SK-N-MC (cell line): ENCODE measurements at regions not wholly inside any gene's neighbourhood (a gene's known extent, or its start where the extent isn't known, plus 50 kb on each side); places are given as distances from the start of the nearest gene placed in this dataset.

Experiments
- DNase-seq: peaks from one replicate; pipeline ENCODE4 v3.0.0-alpha.2; 2011; ENCODE audit warnings: low read depth, low spot score
- H3K27ac ChIP-seq: fragments of 200-600 bp; sonication (generic); 2 replicates; pipeline ENCODE4 v1.5.1; 2016; ENCODE audit warnings: mixed run types
- H3K36me3 ChIP-seq: fragments of 200-600 bp; sonication (generic); 2 replicates; pipeline ENCODE4 v1.6.1; 2017; ENCODE audit warnings: antibody characterized with exemption, low read length, mixed read lengths; ENCODE audit not compliant: insufficient read depth
- H3K4me3 ChIP-seq: fragments of 200-600 bp; sonication (generic); 2 replicates; pipeline ENCODE4 v1.5.1; 2016
- H3K9ac ChIP-seq: fragments of 200-600 bp; sonication (generic); 2 replicates; pipeline ENCODE4 v1.8.0; 2017; ENCODE audit warnings: mixed run types, mixed read lengths; ENCODE audit not compliant: insufficient read length
- H3K9me3 ChIP-seq: fragments of 200-600 bp; sonication (generic); 2 replicates; pipeline ENCODE4 v1.6.1; 2017; ENCODE audit warnings: low read depth, mild to moderate bottlenecking, antibody characterized with exemption, low read length, moderate library complexity, mixed read lengths
- EZH2 ChIP-seq: fragments of 200-600 bp; sonication (generic); IDR thresholded peaks from one replicate; pipeline ENCODE4 v1.6.1; 2017; ENCODE audit warnings: antibody characterized with exemption
- FOXP2 ChIP-seq: optimal IDR thresholded peaks from 2 replicates; pipeline ENCODE3; 2011; ENCODE audit warnings: mild to moderate bottlenecking, moderate library complexity; ENCODE audit not compliant: insufficient read depth; ENCODE audit errors: extremely low read length, control extremely low read depth
- POLR2AphosphoS5 ChIP-seq: IDR thresholded peaks from 2 replicates; pipeline ENCODE4 v1.6.1; 2012; ENCODE audit warnings: mild to moderate bottlenecking, low read depth, low read length, borderline replicate concordance

DNA sequence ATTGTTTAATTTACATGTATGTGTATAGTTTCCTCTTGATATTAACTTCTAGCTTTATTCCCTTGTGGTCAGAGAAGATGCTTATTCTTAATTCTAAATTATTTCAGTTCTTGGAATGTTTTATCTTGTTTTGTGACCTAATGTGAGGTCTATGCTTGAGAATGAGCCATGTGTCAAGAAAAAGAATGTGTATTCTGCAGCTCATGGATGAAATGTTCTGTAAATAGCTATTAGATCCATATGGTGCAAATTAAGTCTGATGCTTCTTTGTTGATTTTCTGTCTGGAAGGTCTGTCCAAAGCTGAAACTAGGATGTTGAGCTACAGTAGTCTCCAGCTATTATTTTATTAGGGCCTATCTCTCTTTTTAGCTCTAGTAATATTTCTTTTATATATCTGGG lies 187.3 kb upstream of the RASGEF1B start:
- no peak for DNase-seq
- no peak overlapping the region for H3K9ac ChIP-seq
- no peak for TF ChIP-seq EZH2
- no peak for TF ChIP-seq FOXP2
- TF ChIP-seq POLR2AphosphoS5, result no peak
- H3K4me3 ChIP-seq, result no peak overlapping the region
- no peaks in the 10 kb centered on the region for H3K9me3 ChIP-seq
- no peaks in the 10 kb centered on the region for H3K36me3 ChIP-seq
- no peak overlapping the region for H3K27ac ChIP-seq

GRCh38 chr4:81652069-81652478 lies 180.4 kb upstream of the RASGEF1B start:
- H3K36me3 ChIP-seq, result no peaks in the 10 kb centered on the region
- H3K4me3 ChIP-seq, result no peak overlapping the region
- DNase-seq, result no peak
- H3K27ac ChIP-seq, result no peak overlapping the region
- no peak overlapping the region for H3K9ac ChIP-seq
- H3K9me3 ChIP-seq, result no peaks in the 10 kb centered on the region
- TF ChIP-seq POLR2AphosphoS5 (no peak), FOXP2 (no peak), EZH2 (no peak)

DNA sequence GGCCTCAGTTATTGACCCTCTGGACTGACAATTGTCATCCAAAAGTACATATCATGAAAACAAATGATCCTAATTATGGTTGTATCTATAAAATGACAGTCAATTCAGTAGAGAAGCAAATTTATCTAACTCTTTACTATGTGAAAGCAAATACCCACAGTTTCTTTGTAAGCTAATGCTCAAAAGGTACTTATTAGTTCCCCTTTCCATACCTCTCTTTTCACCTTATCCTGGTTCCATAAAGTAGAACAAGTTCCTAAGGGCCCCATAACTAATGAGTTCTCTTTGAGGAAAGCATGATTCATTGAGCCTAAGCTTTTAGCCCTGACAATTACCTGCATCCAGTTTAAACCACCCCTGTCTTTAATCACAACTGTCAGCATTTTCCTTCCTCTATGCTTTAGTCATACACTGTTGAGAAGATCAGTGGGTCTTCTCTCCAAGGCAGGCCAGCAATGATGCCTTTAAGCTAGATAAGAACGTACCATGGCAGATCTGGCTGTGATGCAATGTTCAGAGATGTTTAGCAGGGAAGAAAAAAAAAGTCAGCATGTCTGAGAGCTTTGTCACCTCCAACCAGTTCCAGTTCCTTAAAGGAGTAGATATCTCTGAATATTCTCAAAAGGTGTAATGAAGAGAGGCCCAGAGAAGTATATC lies 179.7 kb upstream of the RASGEF1B start:
- Histone ChIP-seq H3K27ac (no peak overlapping the region), H3K9ac (no peak overlapping the region), H3K4me3 (no peak overlapping the region), H3K36me3 (no peaks in the 10 kb centered on the region), H3K9me3 (no peaks in the 10 kb centered on the region)
- DNase-seq, result no peak
- TF ChIP-seq POLR2AphosphoS5 (no peak), EZH2 (no peak), FOXP2 (no peak)

GRCh38 chr4:81650606-81651242 lies 179.0 kb upstream of the RASGEF1B start:
- Histone ChIP-seq H3K36me3 (no peaks in the 10 kb centered on the region), H3K9me3 (no peaks in the 10 kb centered on the region), H3K9ac (no peak overlapping the region), H3K27ac (no peak overlapping the region), H3K4me3 (no peak overlapping the region)
- no peak for DNase-seq
- TF ChIP-seq FOXP2 (no peak), EZH2 (no peak), POLR2AphosphoS5 (no peak)

DNA sequence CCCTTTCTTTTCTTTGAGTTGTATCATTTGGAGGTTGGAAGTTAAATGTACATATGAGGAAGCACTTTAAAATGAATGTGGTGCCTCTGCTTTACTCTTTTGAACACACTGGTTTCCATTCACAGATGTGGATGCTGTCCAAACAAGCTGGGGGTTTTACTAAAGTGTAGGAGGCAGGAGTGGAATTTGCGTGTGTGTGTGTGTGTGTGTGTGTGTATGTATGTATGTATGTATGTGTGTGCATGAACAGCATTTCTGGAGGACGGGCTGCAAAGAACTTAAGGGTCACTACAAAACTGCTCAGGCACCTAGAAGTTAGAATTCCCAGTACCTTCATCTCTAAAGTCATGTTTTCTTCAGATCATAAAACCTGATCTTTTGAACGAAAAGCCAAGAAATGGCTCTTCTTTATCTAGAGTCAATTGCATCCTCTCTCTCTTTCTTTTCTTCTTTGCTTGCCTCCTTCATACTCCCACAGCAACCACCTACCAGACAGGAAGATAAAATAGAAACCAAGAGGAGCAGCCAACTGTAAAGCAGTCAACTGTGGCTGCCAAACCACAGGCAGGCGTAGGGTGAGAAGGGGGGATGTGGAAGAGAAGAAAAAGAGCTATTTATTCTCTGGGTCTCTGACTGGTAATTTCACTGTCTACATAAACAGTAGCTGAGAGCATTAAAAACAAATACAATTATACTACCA lies 177.0 kb upstream of the RASGEF1B start:
- H3K9me3 ChIP-seq, result no peaks in the 10 kb centered on the region
- H3K9ac ChIP-seq, result no peak overlapping the region
- H3K4me3 ChIP-seq, result no peak overlapping the region
- H3K27ac ChIP-seq, result no peak overlapping the region
- no peaks in the 10 kb centered on the region for H3K36me3 ChIP-seq
- DNase-seq, result no peak
- TF ChIP-seq EZH2 (no peak), FOXP2 (no peak), POLR2AphosphoS5 (no peak)

- H3K36me3 ChIP-seq, result no peaks in the 10 kb centered on the region
- TF ChIP-seq FOXP2 (no peak), POLR2AphosphoS5 (no peak), EZH2 (no peak)
- no peak overlapping the region for H3K4me3 ChIP-seq
- H3K9me3 ChIP-seq, result no peaks in the 10 kb centered on the region
- H3K27ac ChIP-seq, result no peak overlapping the region
- no peak for DNase-seq
- no peak overlapping the region for H3K9ac ChIP-seq
These were observed 175.7 kb upstream of the RASGEF1B start for GRCh38 chr4:81647388-81647787.

- H3K9me3 ChIP-seq, result no peaks in the 10 kb centered on the region
- no peaks in the 10 kb centered on the region for H3K36me3 ChIP-seq
- TF ChIP-seq EZH2, result no peak
- no peak for TF ChIP-seq POLR2AphosphoS5
- no peak for TF ChIP-seq FOXP2
- no peak overlapping the region for H3K9ac ChIP-seq
- no peak overlapping the region for H3K4me3 ChIP-seq
- no peak for DNase-seq
- no peak overlapping the region for H3K27ac ChIP-seq
These were observed 170.8 kb upstream of the RASGEF1B start for GRCh38 chr4:81642543-81642942.

- DNase-seq, result no peak
- H3K27ac ChIP-seq, result no peak overlapping the region
- no peak overlapping the region for H3K4me3 ChIP-seq
- no peak overlapping the region for H3K9ac ChIP-seq
- H3K9me3 ChIP-seq, result no peaks in the 10 kb centered on the region
- no peaks in the 10 kb centered on the region for H3K36me3 ChIP-seq
- TF ChIP-seq POLR2AphosphoS5, result no peak
- TF ChIP-seq FOXP2, result no peak
These were observed 167.5 kb upstream of the RASGEF1B start for GRCh38 chr4:81639248-81639647.

DNA sequence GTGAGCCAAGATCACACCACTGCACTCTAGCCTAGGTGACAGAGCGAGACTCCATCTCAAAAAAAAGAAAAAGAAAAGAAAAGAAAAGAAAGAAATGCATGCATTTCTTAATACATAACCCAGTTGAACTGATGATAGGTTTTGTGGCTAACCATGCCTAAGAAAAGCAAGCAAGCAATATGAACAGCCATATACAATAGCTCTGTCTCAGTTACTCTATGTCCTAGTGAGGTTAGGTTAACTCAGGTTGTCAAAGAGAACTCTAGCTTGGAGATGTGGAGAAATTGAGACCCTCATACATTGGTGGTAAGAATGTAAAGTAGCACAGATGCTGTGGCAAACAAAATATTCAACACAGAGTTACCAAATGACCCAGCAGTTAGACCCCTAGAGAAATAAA lies 167.0 kb upstream of the RASGEF1B start:
- TF ChIP-seq EZH2, result no peak
- no peak for TF ChIP-seq FOXP2
- TF ChIP-seq POLR2AphosphoS5, result no peak
- no peak overlapping the region for H3K4me3 ChIP-seq
- no peaks in the 10 kb centered on the region for H3K9me3 ChIP-seq
- DNase-seq, result no peak
- no peak overlapping the region for H3K9ac ChIP-seq
- H3K36me3 ChIP-seq, result no peaks in the 10 kb centered on the region
- no peak overlapping the region for H3K27ac ChIP-seq
